Keratinocyte (primary cell): ENCODE measurements at regions not wholly inside any gene's neighbourhood (a gene's known extent, or its start where the extent isn't known, plus 50 kb on each side); places are given as distances from the start of the nearest gene placed in this dataset.
"Not testable (repeated sequence)": the region's sequence is repeated elsewhere in the genome, so short reads cannot be mapped to it uniquely, and the experiment has no call there.

Source experiments
- EZH2 ChIP-seq: IDR thresholded peaks from one replicate; pipeline ENCODE4 v1.6.1; 2012; ENCODE audit warnings: inconsistent platforms, mild to moderate bottlenecking, low read length, moderate library complexity
- TF ChIP-seq, protein P1 (sequence below), 3 experiments: IDR thresholded peaks in 1 of 3; conservative IDR thresholded peaks in 1 of 3; optimal IDR thresholded peaks in 1 of 3; 2 replicates in 2 of 3; 3 replicates in 1 of 3; pipeline versions ENCODE3 to v1.5.1; 2011; ENCODE audit warnings: low read length in 3 of 3, mild to moderate bottlenecking in 3 of 3, moderate library complexity in 2 of 3, control low read depth in 1 of 3, inconsistent platforms in 1 of 3; ENCODE audit not compliant: insufficient read depth in 2 of 3; ENCODE audit errors: extremely low read depth in 1 of 3

DNA sequence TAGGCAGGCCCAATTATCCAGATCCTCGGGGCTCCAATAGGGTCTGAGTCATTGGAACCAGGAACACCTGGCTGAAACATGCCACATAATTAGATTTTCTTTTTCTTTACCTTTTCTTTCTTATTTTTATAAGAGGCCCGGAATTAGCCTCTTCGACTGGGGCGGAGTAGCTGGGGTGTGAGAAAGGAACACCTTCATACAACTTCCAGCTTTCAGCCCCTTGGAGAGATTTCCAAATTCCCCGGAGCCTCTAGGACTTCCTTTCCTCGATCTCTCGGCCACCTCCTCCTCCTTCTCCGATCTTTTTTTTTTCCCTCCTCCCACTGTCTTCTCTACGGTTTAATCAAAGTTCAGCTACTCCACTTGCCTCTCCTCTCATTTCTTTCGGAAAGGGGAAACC, 146.8 kb upstream of the ANKRD20A1 start:
- TF ChIP-seq, protein P1, sequence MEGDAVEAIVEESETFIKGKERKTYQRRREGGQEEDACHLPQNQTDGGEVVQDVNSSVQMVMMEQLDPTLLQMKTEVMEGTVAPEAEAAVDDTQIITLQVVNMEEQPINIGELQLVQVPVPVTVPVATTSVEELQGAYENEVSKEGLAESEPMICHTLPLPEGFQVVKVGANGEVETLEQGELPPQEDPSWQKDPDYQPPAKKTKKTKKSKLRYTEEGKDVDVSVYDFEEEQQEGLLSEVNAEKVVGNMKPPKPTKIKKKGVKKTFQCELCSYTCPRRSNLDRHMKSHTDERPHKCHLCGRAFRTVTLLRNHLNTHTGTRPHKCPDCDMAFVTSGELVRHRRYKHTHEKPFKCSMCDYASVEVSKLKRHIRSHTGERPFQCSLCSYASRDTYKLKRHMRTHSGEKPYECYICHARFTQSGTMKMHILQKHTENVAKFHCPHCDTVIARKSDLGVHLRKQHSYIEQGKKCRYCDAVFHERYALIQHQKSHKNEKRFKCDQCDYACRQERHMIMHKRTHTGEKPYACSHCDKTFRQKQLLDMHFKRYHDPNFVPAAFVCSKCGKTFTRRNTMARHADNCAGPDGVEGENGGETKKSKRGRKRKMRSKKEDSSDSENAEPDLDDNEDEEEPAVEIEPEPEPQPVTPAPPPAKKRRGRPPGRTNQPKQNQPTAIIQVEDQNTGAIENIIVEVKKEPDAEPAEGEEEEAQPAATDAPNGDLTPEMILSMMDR (optimal IDR thresholded peaks at IDR 0.05 in 1 of 3, IDR thresholded peaks at IDR 0.05 in 1 of 3, conservative IDR thresholded peaks at IDR 0.05 in 1 of 3; ENCODE audit: extremely low read depth in 1 of 3, insufficient read depth in 2 of 3, low read length in 3 of 3), result not testable (repeated sequence)
- not testable (repeated sequence) for TF ChIP-seq EZH2
